ENCODE measurements at regions not wholly inside any gene's neighbourhood (a gene's known extent, or its start where the extent isn't known, plus 50 kb on each side); places are given as distances from the start of the nearest gene placed in this dataset.

GRCh38 chr3:15889936-15890335, 92.2 kb upstream of the ANKRD28 start:
- no peak for TF ChIP-seq CREB1 (CRISPR knock-in tag; IDR thresholded peaks at IDR 0.05; ENCODE audit: low read depth)
- no peak for TF ChIP-seq NANOG (IDR thresholded peaks at IDR 0.05; ENCODE audit: borderline replicate concordance)
- TF ChIP-seq ETS1 (IDR thresholded peaks at IDR 0.05) = no peak
- H3K4me3 ChIP-seq = no peak overlapping the region
- no peak overlapping the region for H2AFZ ChIP-seq
- H3K4me1 ChIP-seq (ENCODE audit: insufficient read depth) = no peaks in the 10 kb centered on the region
- H3K9me2 ChIP-seq (ENCODE audit: insufficient read depth) = peaks cover 6% of the 10 kb centered on the region; the same call in 1 of the 2 replicates
- no peaks in the 10 kb centered on the region for H3K36me3 Mint-ChIP-seq (ENCODE audit: low read depth)
- H3K4me2 ChIP-seq = no peak overlapping the region
- H3K9me3 Mint-ChIP-seq = peaks cover 5% of the 10 kb centered on the region; the same call in 1 of the 3 replicates
- H3K79me2 ChIP-seq (replicated peaks; ENCODE audit: insufficient read depth) = no peaks in the 10 kb centered on the region
- no peak overlapping the region for H3K4me3 Mint-ChIP-seq
- no peak overlapping the region for H3K27ac ChIP-seq (ENCODE audit: low read depth)
- DNase-seq (ENCODE audit: low spot score) = no peak
- no peaks in the 10 kb centered on the region for H4K20me1 ChIP-seq (replicated peaks; ENCODE audit: insufficient read depth)
- H3F3A ChIP-seq (replicated peaks; ENCODE audit: low read depth) = no peaks in the 10 kb centered on the region
- H3K36me3 ChIP-seq (ENCODE audit: insufficient read depth) = no peaks in the 10 kb centered on the region
- no peaks in the 10 kb centered on the region for H3K27me3 ChIP-seq (ENCODE audit: insufficient read depth)
- H3K4me1 Mint-ChIP-seq = peaks cover 14% of the 10 kb centered on the region; the same call in 2 of the 3 replicates
- no peak for ATAC-seq
- H3K27ac Mint-ChIP-seq = no peak overlapping the region
- peaks cover 2% of the 10 kb centered on the region for H3K27me3 Mint-ChIP-seq (ENCODE audit: insufficient read depth, low read depth, poor library complexity)

GRCh38 chr3:15892311-15893227, 94.8 kb upstream of the ANKRD28 start:
- no peaks in the 10 kb centered on the region for H3F3A ChIP-seq (replicated peaks; ENCODE audit: low read depth)
- H3K27me3 ChIP-seq (ENCODE audit: insufficient read depth) = no peaks in the 10 kb centered on the region
- Mint-ChIP-seq H3K27ac (no peak overlapping the region), H3K4me3 (no peak overlapping the region), H3K27me3 (ENCODE audit: insufficient read depth, low read depth, poor library complexity) (peaks cover 2% of the 10 kb centered on the region), H3K9me3 (no peaks in the 10 kb centered on the region), H3K4me1 (peaks cover 14% of the 10 kb centered on the region; the same call in 2 of the 3 replicates), H3K36me3 (ENCODE audit: low read depth) (no peaks in the 10 kb centered on the region; the same call in 2 of the 3 replicates)
- no peaks in the 10 kb centered on the region for H3K79me2 ChIP-seq (replicated peaks; ENCODE audit: insufficient read depth)
- H3K4me2 ChIP-seq = no peak overlapping the region
- H3K27ac ChIP-seq (ENCODE audit: low read depth) = no peak overlapping the region
- H2AFZ ChIP-seq = no peak overlapping the region
- H4K20me1 ChIP-seq (replicated peaks; ENCODE audit: insufficient read depth) = no peaks in the 10 kb centered on the region
- DNase-seq (ENCODE audit: low spot score) (no peak), ATAC-seq (no peak)
- no peak overlapping the region for H3K4me3 ChIP-seq
- H3K4me1 ChIP-seq (ENCODE audit: insufficient read depth) = no peaks in the 10 kb centered on the region
- no peaks in the 10 kb centered on the region for H3K36me3 ChIP-seq (ENCODE audit: insufficient read depth)
- H3K9me2 ChIP-seq (ENCODE audit: insufficient read depth) = peaks cover 2% of the 10 kb centered on the region; the same call in 1 of the 2 replicates
- TF ChIP-seq EZH2phosphoT487 (IDR thresholded peaks at IDR 0.05; ENCODE audit: unreplicated experiment) = no peak
- TF ChIP-seq ZNF114 (CRISPR knock-in tag; IDR thresholded peaks at IDR 0.05) = no peak
- TF ChIP-seq POLR2AphosphoS5 (IDR thresholded peaks at IDR 0.05; ENCODE audit: low read depth) = no peak

GRCh38 chr3:15894382-15894781, 96.6 kb upstream of the ANKRD28 start:
- H3F3A ChIP-seq (replicated peaks; ENCODE audit: low read depth) = no peaks in the 10 kb centered on the region
- no peaks in the 10 kb centered on the region for H3K36me3 ChIP-seq (ENCODE audit: insufficient read depth)
- Mint-ChIP-seq H3K36me3 (ENCODE audit: low read depth) (no peaks in the 10 kb centered on the region; the same call in 2 of the 3 replicates), H3K27me3 (ENCODE audit: insufficient read depth, low read depth, poor library complexity) (peaks cover 2% of the 10 kb centered on the region), H3K4me1 (peaks cover 18% of the 10 kb centered on the region; the same call in 2 of the 3 replicates), H3K9me3 (0 out of 3 replicates have a peak, but pooled peaks cover 3% of the 10 kb centered on the region), H3K4me3 (no peak overlapping the region), H3K27ac (peak overlapping the region; percentile 72; the same call in 1 of the 2 replicates)
- H3K27ac ChIP-seq (ENCODE audit: low read depth) = no peak overlapping the region
- H3K79me2 ChIP-seq (replicated peaks; ENCODE audit: insufficient read depth) = no peaks in the 10 kb centered on the region
- DNase-seq (ENCODE audit: low spot score) (no peak), ATAC-seq (no peak)
- no peak overlapping the region for H2AFZ ChIP-seq
- H3K4me1 ChIP-seq (ENCODE audit: insufficient read depth) = no peaks in the 10 kb centered on the region
- H4K20me1 ChIP-seq (replicated peaks; ENCODE audit: insufficient read depth) = no peaks in the 10 kb centered on the region
- no peak overlapping the region for H3K4me2 ChIP-seq
- no peaks in the 10 kb centered on the region for H3K27me3 ChIP-seq (ENCODE audit: insufficient read depth)
- H3K9me2 ChIP-seq (ENCODE audit: insufficient read depth) = no peaks in the 10 kb centered on the region
- no peak overlapping the region for H3K4me3 ChIP-seq
- no peak for TF ChIP-seq EZH2phosphoT487 (IDR thresholded peaks at IDR 0.05; ENCODE audit: unreplicated experiment)
- TF ChIP-seq JUNB (IDR thresholded peaks at IDR 0.05; ENCODE audit: unreplicated experiment) = no peak
- TF ChIP-seq STAT1 (IDR thresholded peaks at IDR 0.05; ENCODE audit: unreplicated experiment) = no peak
- TF ChIP-seq NANOG (IDR thresholded peaks at IDR 0.05; ENCODE audit: borderline replicate concordance) = no peak
- TF ChIP-seq POLR2AphosphoS5 (IDR thresholded peaks at IDR 0.05; ENCODE audit: low read depth) = no peak
- TF ChIP-seq ETS1 (IDR thresholded peaks at IDR 0.05) = no peak
- TF ChIP-seq EZH2 (IDR thresholded peaks at IDR 0.05; ENCODE audit: low read depth, unreplicated experiment) = no peak
- TF ChIP-seq CTCF (conservative IDR thresholded peaks at IDR 0.05; ENCODE audit: low read depth in 2 of 2) = no peak
- no peak for TF ChIP-seq ZNF331 (CRISPR knock-in tag; IDR thresholded peaks at IDR 0.05; ENCODE audit: low read depth)
